BE2C (cell line): ENCODE measurements at regions not wholly inside any gene's neighbourhood (a gene's known extent, or its start where the extent isn't known, plus 50 kb on each side); places are given as distances from the start of the nearest gene placed in this dataset.

Experiments
- DNase-seq: peaks from one replicate; pipeline ENCODE4 v3.0.0-alpha.2; 2020
- H3K27me3 ChIP-seq: fragments of 250-450 bp; sonication (Bioruptor Pico); 2 replicates; pipeline ENCODE4 v1.5.1; 2020; ENCODE audit warnings: mild to moderate bottlenecking
- H3K36me3 ChIP-seq: fragments of 250-450 bp; sonication (Bioruptor Pico); 2 replicates; pipeline ENCODE4 v1.5.1; 2020; ENCODE audit warnings: mild to moderate bottlenecking
- H3K4me1 ChIP-seq: fragments of 250-450 bp; sonication (Bioruptor Pico); 2 replicates; pipeline ENCODE4 v1.5.1; 2020
- H3K4me3 ChIP-seq: 2 replicates; pipeline ENCODE4 v1.5.1; 2011; ENCODE audit warnings: low read depth, low read length
- H3K9me3 ChIP-seq: fragments of 250-450 bp; sonication (Bioruptor Pico); 2 replicates; pipeline ENCODE4 v1.5.1; 2020
- TF ChIP-seq, protein P1 (sequence below): IDR thresholded peaks from 2 replicates; pipeline ENCODE4 v1.5.1; 2012; ENCODE audit warnings: mild to moderate bottlenecking, low read depth, low read length

DNA sequence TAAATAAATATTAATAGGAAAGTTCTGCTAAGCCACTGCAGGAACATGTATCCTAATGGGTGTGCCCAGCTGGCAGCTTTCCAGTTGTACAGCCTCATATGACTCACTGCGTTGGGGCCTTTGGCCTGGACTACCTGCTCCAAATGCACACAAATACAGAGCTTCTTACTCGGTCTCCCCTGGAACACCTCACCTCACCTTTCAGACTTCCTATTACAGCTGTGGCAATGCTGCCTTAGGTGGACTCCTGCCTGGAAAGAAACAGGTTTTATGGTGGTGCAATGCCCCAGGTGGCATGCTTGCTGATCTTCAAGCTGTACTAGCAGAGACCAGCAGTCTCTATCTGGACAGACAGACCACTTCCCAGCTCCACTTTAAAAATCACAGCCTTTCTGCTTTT, 85.7 kb upstream of the EXOC1L start:
- TF ChIP-seq, protein P1, sequence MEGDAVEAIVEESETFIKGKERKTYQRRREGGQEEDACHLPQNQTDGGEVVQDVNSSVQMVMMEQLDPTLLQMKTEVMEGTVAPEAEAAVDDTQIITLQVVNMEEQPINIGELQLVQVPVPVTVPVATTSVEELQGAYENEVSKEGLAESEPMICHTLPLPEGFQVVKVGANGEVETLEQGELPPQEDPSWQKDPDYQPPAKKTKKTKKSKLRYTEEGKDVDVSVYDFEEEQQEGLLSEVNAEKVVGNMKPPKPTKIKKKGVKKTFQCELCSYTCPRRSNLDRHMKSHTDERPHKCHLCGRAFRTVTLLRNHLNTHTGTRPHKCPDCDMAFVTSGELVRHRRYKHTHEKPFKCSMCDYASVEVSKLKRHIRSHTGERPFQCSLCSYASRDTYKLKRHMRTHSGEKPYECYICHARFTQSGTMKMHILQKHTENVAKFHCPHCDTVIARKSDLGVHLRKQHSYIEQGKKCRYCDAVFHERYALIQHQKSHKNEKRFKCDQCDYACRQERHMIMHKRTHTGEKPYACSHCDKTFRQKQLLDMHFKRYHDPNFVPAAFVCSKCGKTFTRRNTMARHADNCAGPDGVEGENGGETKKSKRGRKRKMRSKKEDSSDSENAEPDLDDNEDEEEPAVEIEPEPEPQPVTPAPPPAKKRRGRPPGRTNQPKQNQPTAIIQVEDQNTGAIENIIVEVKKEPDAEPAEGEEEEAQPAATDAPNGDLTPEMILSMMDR: no peak
- peak; percentile 73 for DNase-seq
- Histone ChIP-seq H3K4me1 (peaks cover 4% of the 10 kb centered on the region; the same call in 1 of the 2 replicates), H3K27me3 (no peaks in the 10 kb centered on the region), H3K4me3 (no peak overlapping the region), H3K9me3 (no peaks in the 10 kb centered on the region), H3K36me3 (no peaks in the 10 kb centered on the region)

- no peaks in the 10 kb centered on the region for H3K9me3 ChIP-seq
- no peak overlapping the region for H3K4me3 ChIP-seq
- no peaks in the 10 kb centered on the region for H3K36me3 ChIP-seq
- H3K4me1 ChIP-seq: peaks cover 4% of the 10 kb centered on the region; the same call in 1 of the 2 replicates
- H3K27me3 ChIP-seq: no peaks in the 10 kb centered on the region
- DNase-seq: no peak
- TF ChIP-seq, protein P1: peak; percentile 39
Observed at GRCh38 chr4:55736605-55737183, 82.9 kb upstream of the EXOC1L start.

DNA sequence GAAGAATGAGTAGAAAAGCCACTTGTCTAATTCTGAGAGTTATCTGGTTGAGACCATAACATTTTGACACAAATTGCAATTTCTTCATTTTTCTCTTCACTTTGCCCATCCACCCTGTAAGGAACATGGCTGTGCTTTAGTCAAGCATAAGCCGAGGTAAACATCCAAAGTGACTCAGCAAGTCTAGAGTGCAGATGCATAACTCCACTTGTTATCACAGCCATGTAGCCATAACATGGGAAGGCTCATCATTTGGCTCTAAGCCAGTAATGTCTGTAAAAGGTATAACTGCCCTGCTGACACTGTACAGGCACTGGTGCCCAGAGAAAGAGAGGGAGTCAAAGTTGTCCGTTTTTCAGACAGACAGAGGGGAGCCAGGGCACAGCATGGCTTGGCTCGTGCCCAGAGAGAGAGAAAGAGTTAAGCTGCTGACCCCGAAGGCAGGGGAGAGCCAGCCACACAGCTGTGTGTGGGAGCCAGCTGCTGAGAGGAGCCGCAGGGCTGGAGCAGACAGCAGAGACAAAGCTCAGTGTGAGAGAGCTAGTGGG, 76.9 kb upstream of the EXOC1L start:
- TF ChIP-seq, protein P1: no peak
- H3K4me3 ChIP-seq: peak overlapping the region; percentile 7; the same call in 1 of the 2 replicates
- H3K4me1 ChIP-seq: peaks cover 4% of the 10 kb centered on the region
- H3K27me3 ChIP-seq: no peaks in the 10 kb centered on the region
- peak; percentile 81 for DNase-seq
- H3K36me3 ChIP-seq: no peaks in the 10 kb centered on the region
- H3K9me3 ChIP-seq: no peaks in the 10 kb centered on the region

GRCh38 chr4:55744369-55744768, 75.2 kb upstream of the EXOC1L start:
- H3K36me3 ChIP-seq: no peaks in the 10 kb centered on the region
- no peaks in the 10 kb centered on the region for H3K9me3 ChIP-seq
- TF ChIP-seq, protein P1: no peak
- peaks cover 4% of the 10 kb centered on the region for H3K4me1 ChIP-seq
- H3K27me3 ChIP-seq: no peaks in the 10 kb centered on the region
- H3K4me3 ChIP-seq: no peak overlapping the region
- DNase-seq: no peak

DNA sequence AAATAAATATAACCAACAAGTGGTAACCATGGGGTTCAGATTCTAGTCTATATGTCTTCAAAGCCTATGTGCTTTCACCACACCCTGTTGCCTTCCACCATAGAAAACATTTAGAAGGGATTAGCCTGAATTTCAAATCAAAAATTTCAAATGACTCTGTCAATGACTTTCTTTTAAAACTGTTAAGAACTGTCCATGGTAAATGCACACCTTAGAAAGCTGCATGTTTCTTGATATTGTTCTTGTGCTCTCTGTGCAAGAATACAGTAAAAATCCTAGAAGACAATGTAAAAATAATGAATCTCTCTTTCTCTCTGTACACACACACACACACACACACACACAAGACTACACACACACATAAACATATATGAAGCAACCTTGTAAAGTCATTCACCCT, 74.6 kb upstream of the EXOC1L start:
- Histone ChIP-seq H3K27me3 (no peaks in the 10 kb centered on the region), H3K36me3 (no peaks in the 10 kb centered on the region), H3K4me3 (no peak overlapping the region), H3K9me3 (no peaks in the 10 kb centered on the region), H3K4me1 (peaks cover 4% of the 10 kb centered on the region)
- no peak for DNase-seq
- TF ChIP-seq, protein P1: no peak

- TF ChIP-seq, protein P1: no peak
Observed at GRCh38 chr4:55747793-55748192, 71.8 kb upstream of the EXOC1L start.

More at GRCh38 chr4:55747793-55748192, 71.8 kb upstream of the EXOC1L start:
- Histone ChIP-seq H3K4me1 (no peaks in the 10 kb centered on the region; the same call in 1 of the 2 replicates), H3K9me3 (no peaks in the 10 kb centered on the region), H3K36me3 (no peaks in the 10 kb centered on the region), H3K4me3 (no peak overlapping the region), H3K27me3 (no peaks in the 10 kb centered on the region)
- no peak for DNase-seq
